HG02884 (cell line): ENCODE measurements at regions not wholly inside any gene's neighbourhood (a gene's known extent, or its start where the extent isn't known, plus 50 kb on each side); places are given as distances from the start of the nearest gene placed in this dataset.
A peak's percentile ranks its signal among the peaks of the same experiment; 100 is the strongest.
"Not testable (repeated sequence)": the region's sequence is repeated elsewhere in the genome, so short reads cannot be mapped to it uniquely, and the experiment has no call there.

Experiments used
- ATAC-seq: cut with Tn5 transposase; IDR thresholded peaks from one replicate; pipeline ENCODE4 v1.9.1; 2021; ENCODE audit warnings: mild to moderate bottlenecking, moderate library complexity; ENCODE audit not compliant: unreplicated experiment

DNA sequence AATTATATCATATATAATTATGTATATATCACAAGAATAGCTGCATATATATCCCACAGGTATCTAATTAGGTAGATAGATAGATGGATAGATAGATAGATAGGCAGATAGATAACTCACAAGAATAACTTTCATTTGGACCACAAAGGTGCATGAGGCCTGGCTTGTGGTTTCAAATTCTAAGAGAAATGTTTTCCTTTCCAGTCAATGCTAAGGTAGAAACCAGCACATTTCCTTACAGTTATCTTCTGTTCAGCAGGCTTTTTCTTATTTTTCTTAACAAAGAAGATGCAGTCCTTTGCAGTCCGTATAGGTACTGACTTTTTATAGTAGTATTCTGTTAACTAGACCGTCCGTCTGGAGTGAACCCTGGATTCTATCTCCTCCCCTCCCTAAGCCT, 152.9 kb upstream of the ANKFN1 start:
- no peak for ATAC-seq

DNA sequence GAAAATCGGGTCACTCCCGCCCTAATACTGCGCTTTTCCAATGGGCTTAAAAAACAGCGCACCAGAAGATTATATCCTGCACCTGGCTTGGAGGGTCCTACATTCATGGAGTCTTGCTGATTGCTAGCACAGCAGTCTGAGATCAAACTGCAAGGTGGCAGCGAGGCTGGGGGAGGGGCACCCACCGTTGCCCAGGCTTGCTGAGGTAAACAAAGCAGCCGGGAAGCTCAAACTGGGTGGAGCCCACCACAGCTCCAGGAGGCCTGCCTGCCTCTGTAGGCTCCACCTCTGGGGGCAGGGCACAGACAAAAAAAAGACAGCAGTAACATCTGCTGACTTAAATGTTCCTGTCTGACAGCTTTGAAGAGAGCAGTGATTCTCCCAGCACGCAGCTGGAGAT, 150.6 kb upstream of the ANKFN1 start:
- ATAC-seq = not testable (repeated sequence)

DNA sequence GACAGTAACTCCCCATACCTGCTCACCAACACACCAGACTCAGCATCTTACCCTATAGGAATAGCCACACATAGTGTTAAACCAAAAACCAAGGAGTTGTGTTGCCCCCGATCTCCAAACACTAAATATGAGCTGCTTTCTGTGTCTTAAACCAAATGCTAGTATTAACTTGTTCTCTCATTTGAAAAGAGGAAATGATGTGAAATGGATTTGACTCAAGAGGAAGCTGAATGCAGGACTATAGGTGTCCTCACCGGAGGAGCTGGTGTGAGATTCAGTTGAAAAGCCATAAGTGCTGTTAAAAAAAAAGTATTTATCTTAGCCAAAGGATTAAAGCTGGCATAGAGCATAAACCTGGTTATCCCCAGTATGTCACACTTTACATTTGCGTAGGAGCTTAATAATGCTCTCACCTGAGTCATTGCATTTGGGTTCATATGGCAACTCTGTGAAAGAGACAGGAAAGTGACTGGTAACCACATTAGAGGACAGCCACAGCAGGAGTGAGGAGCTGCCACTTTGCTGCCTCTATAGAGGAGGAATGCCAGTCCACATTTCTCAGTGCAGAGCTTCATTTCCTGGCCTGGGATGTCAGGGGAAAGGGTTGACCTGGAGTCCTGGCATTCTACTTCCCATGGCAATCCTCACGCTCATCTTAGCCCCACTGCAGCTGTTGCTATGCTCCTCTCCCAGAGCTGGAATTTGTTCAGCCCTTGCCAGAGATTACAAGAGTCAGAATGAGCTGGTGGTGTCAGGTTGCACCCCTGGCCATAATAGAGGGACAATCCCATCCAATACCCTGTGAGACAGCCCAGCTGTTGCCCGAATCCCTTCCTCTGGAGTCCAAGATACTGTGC, 143.3 kb upstream of the ANKFN1 start:
- no peak for ATAC-seq

DNA sequence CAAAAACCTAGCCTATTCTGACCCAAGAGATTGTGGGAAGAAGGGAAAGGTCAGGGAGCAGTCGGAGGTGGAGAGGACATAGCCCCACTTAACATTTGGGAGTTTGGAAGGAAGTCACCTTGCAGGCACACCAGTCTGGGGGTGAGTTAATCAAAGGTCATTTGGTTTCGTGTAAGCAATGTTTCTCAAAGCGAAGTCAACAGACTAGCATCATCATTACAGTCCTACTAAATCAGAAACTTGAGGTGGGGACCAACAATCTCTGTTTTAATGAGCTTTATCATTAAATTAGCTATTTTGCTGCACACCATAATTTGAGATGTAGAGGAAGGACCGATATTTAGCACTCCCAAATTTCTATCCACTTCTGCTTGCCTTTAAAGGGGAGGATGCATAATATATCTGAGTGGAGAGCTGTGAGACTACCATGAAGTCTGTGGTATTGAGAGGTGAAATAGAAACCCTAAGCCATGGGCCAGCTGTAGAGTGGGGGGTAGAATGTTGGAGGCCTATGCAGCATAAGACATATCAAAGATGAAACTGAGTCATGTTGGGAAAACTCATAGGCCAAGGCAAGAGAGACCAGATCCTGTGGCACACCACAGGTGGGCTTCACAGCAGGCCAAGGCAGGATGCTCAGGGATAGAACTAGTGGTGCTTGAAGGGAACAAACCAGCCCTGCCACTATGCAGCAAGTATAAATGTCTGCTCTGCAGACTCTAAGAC, 141.7 kb upstream of the ANKFN1 start:
- ATAC-seq = no peak

DNA sequence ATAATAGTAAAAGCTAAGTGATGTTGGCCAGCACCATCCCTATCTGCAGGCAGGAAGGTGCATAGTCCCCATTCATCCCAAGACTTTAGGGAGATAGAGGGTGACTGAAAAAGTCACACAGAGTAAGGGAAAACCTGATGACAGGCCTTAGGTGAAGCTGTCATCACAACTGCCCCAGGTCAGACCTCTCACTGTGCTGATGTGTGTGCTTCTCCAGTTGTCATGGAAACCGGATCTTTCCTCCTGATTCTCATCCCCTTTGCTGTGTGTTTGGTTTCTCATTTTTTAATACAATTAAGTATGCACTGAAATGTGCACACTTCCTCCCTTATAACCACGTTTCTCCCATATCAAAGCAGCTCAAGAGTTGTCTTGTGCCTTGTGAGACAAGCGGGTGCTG, 135.1 kb upstream of the ANKFN1 start:
- no peak for ATAC-seq

DNA sequence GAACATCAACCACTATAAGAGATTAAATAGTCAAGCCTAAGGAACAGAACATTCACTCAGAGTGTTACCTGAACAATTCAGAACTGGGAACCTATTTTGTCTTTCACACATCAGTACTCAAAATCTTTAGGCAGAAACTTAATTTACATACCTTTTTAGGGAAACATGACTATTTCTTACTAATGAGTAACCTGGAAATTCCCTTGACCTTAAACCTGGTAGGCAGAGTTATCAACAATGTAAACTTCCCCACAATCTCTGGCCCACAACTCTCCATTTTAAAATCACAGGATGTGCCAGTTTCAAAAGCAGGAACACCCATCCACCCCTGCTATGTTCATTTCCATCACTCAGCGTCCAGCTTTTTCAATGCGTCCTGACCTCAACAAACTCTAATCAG, 132.9 kb upstream of the ANKFN1 start:
- peak; percentile 66 for ATAC-seq

DNA sequence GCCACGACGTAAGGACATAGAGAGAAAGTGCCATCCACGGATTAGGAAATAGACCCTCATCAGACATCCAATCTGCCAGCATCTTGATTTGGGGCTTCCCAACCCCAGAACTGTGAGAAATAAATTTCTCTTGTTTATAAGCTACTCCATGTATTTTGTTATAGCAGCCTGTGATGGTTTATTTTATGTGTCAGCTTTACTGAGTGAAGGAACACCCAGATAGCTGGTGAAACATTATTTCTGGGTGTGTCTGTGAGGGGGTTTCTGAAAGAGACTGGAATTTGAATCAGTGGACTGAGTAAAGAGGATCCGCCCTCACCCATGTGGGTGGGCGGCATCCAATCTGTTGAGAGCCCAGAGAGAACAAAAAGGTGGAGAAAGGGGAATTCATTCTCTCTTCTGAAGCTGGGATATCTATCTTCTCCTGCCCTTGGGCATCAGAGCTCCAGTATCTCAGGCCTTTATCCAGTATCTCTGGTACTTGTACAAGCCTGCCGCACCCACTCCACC, 131.5 kb upstream of the ANKFN1 start:
- ATAC-seq = no peak

DNA sequence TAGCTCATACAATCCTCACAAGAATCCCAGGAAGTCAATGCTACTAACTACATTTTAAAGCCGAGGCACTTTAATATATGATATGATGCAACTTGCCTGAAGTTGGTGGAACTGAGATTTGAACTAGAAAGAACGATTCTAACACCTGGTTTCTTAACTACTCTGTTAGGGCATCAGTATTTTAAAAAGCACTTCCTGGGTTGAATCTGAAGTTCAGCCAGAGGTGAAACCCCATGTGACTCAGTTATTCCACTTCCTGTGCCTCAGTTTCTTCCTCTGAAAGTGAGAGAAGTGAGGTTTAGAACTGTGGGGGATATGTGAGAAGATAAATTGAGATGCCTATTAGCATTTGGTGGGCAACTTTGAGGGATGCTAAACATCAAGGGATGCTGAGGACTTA, 129.4 kb upstream of the ANKFN1 start:
- no peak for ATAC-seq

- ATAC-seq = no peak
Observed at GRCh38 chr17:56026915-56027314, 126.4 kb upstream of the ANKFN1 start.

- ATAC-seq = no peak
Observed at GRCh38 chr17:56028837-56029236, 124.4 kb upstream of the ANKFN1 start.

GRCh38 chr17:56030009-56030624, 123.2 kb upstream of the ANKFN1 start:
- no peak for ATAC-seq

- no peak for ATAC-seq
Observed at GRCh38 chr17:56031636-56032035, 121.6 kb upstream of the ANKFN1 start.

DNA sequence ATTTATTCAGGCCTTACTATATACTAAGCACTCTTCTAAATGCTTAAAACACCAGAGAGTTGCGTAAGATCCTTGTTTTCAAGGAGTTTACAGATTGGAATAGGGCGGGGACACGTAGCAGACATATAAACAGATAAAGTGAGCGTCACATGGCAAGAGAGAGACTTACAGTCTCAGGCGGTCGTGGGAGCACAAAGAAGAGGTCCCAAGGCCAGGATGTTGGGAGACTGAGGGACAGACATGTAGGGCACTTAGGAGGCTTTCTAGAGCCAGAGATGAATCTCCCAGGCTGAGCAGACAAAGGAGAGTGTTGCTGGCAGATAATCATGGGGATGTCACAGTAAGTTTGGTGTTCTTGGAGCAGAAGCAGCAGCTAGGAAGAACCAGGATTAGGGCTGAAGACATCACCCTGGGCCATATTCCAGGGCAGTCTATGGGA, 119.1 kb upstream of the ANKFN1 start:
- no peak for ATAC-seq

- ATAC-seq = no peak
Observed at GRCh38 chr17:56038131-56038530, 115.1 kb upstream of the ANKFN1 start.

DNA sequence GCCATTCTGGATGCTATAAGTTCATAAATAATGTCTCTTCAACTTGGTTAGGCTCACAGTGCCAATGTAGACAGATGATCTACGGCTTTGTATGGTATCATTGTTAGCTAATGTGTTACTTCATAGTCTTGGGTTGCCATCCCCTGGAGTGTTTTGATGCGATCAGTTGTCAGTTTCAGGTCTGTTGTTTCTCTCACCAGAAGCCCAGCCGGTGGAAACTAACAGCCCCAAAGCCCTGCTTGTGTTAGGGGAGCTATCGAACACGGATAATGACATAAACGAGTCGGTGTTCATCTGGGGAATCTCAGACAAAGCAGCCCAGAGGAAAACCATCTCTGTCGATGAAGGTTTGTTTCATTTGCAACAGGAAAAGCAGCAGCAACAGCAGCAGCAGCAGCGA, 107.4 kb upstream of the ANKFN1 start:
- ATAC-seq = no peak

- no peak for ATAC-seq
Observed at GRCh38 chr17:56047331-56047730, 105.9 kb upstream of the ANKFN1 start.

- no peak for ATAC-seq
Observed at GRCh38 chr17:56057869-56058268, 95.4 kb upstream of the ANKFN1 start.

GRCh38 chr17:56064506-56064905, 88.8 kb upstream of the ANKFN1 start:
- ATAC-seq = no peak

- ATAC-seq = no peak
Observed at GRCh38 chr17:56074361-56074890, 78.8 kb upstream of the ANKFN1 start.

DNA sequence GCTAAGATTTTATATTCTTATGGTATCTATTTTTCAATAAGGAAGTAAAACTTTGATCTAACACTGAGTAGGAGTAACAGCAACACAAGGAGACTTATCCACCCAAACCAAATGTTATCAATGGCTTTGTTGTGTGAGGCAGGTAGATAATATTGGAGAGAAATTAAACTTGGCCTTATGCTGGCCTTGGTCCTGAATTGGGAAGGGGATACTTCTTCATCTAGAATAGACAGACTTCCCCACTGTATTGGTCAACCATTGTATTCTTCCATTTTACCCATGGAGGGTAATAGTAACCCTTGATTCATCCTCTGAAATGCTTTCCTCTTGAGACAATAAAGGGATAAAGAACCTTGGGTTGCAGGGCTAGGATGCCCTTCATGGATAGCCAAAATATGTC, 76.3 kb upstream of the ANKFN1 start:
- ATAC-seq = no peak

GRCh38 chr17:56083475-56083874, 69.8 kb upstream of the ANKFN1 start:
- no peak for ATAC-seq
